H9 (cell line): ENCODE measurements at regions not wholly inside any gene's neighbourhood (a gene's known extent, or its start where the extent isn't known, plus 50 kb on each side); places are given as distances from the start of the nearest gene placed in this dataset.
"Not testable (repeated sequence)": the region's sequence is repeated elsewhere in the genome, so short reads cannot be mapped to it uniquely, and the experiment has no call there.

ENCODE experiments used
- DNase-seq: peaks from one replicate; pipeline ENCODE4 v3.0.0-alpha.2; 2017
- H2AFZ ChIP-seq: one replicate; pipeline ENCODE4 v1.6.1; 2013; ENCODE audit warnings: mild to moderate bottlenecking, low read length, control low read depth, moderate library complexity
- H2AK5ac ChIP-seq: 2 replicates; pipeline ENCODE4 v1.6.1; 2013; ENCODE audit warnings: low read length, control low read depth, mixed read lengths; ENCODE audit not compliant: insufficient read length
- H2BK120ac ChIP-seq: one replicate; pipeline ENCODE4 v1.6.1; 2013; ENCODE audit warnings: low read depth, mild to moderate bottlenecking, low read length, control low read depth, inconsistent platforms; ENCODE audit not compliant: poor library complexity, severe bottlenecking
- H2BK12ac ChIP-seq: 2 replicates; pipeline ENCODE4 v1.6.1; 2013; ENCODE audit warnings: low read length, control low read depth, mixed read lengths, low read depth; ENCODE audit not compliant: insufficient read length
- H2BK15ac ChIP-seq: 2 replicates; pipeline ENCODE4 v1.6.1; 2013; ENCODE audit warnings: low read depth, low read length, control low read depth
- H2BK20ac ChIP-seq: one replicate; pipeline ENCODE4 v1.6.1; 2013; ENCODE audit warnings: low read depth, mild to moderate bottlenecking, low read length, control low read depth, inconsistent platforms; ENCODE audit not compliant: poor library complexity, severe bottlenecking
- H2BK5ac ChIP-seq: 2 replicates; pipeline ENCODE4 v1.6.1; 2013; ENCODE audit warnings: low read length, control low read depth, mixed read lengths; ENCODE audit not compliant: insufficient read length
- H3K14ac ChIP-seq: 2 replicates; pipeline ENCODE4 v1.6.1; 2013; ENCODE audit warnings: low read length, control low read depth; ENCODE audit not compliant: insufficient read depth
- H3K18ac ChIP-seq: 2 replicates; pipeline ENCODE4 v1.6.1; 2013; ENCODE audit warnings: low read depth, mild to moderate bottlenecking, mixed read lengths, low read length, control low read depth; ENCODE audit not compliant: insufficient read length
- H3K23ac ChIP-seq: 2 replicates; pipeline ENCODE4 v1.6.1; 2013; ENCODE audit warnings: low read length, control low read depth, mixed read lengths, low read depth; ENCODE audit not compliant: insufficient read length
- H3K23me2 ChIP-seq: 2 replicates; pipeline ENCODE4 v1.6.1; 2013; ENCODE audit warnings: low read depth, mild to moderate bottlenecking, mixed read lengths, low read length, control low read depth; ENCODE audit not compliant: insufficient read length, poor library complexity, severe bottlenecking
- H3K27ac ChIP-seq: 2 replicates; pipeline ENCODE4 v1.5.1; 2013; ENCODE audit warnings: low read length, control low read depth, mixed read lengths, low read depth; ENCODE audit not compliant: insufficient read length
- H3K27me3 ChIP-seq: 2 replicates; pipeline ENCODE4 v1.6.1; 2013; ENCODE audit warnings: low read length, control low read depth, inconsistent platforms; ENCODE audit not compliant: insufficient read depth
- H3K4ac ChIP-seq: 2 replicates; pipeline ENCODE4 v1.6.1; 2013; ENCODE audit warnings: low read depth, mild to moderate bottlenecking, control low read depth, inconsistent platforms, low read length, moderate library complexity
- H3K4me1 ChIP-seq: 2 replicates; pipeline ENCODE4 v1.6.1; 2013; ENCODE audit warnings: low read length, control low read depth, inconsistent platforms; ENCODE audit not compliant: insufficient read depth
- H3K4me2 ChIP-seq: 2 replicates; pipeline ENCODE4 v1.6.1; 2013; ENCODE audit warnings: low read length, control low read depth, mixed read lengths; ENCODE audit not compliant: insufficient read length, insufficient read depth
- H3K56ac ChIP-seq: 2 replicates; pipeline ENCODE4 v1.6.1; 2013; ENCODE audit warnings: low read depth, mild to moderate bottlenecking, mixed read lengths, low read length, control low read depth; ENCODE audit not compliant: insufficient read length
- H3K79me1 ChIP-seq: 2 replicates; pipeline ENCODE4 v1.6.1; 2013; ENCODE audit warnings: low read depth, mild to moderate bottlenecking, moderate library complexity, low read length, control low read depth, inconsistent platforms; ENCODE audit not compliant: insufficient read depth, poor library complexity, severe bottlenecking
- H3K79me2 ChIP-seq: 2 replicates; pipeline ENCODE4 v1.6.1; 2013; ENCODE audit warnings: low read length, control low read depth, inconsistent platforms; ENCODE audit not compliant: insufficient read depth
- H3K9ac ChIP-seq: 2 replicates; pipeline ENCODE4 v1.6.1; 2013; ENCODE audit warnings: low read length, control low read depth, mixed read lengths; ENCODE audit not compliant: insufficient read length; ENCODE audit errors: extremely low read depth
- H3K9me3 ChIP-seq: one replicate; pipeline ENCODE4 v1.6.1; 2013; ENCODE audit warnings: low read depth, low read length, inconsistent platforms; ENCODE audit not compliant: control insufficient read depth
- H3T11ph ChIP-seq: one replicate; pipeline ENCODE4 v1.6.1; 2013; ENCODE audit warnings: mild to moderate bottlenecking, low read length, control low read depth, inconsistent platforms
- H4K20me1 ChIP-seq: one replicate; pipeline ENCODE4 v1.6.1; 2013; ENCODE audit not compliant: control insufficient read depth, insufficient read length, insufficient read depth
- H4K5ac ChIP-seq: 2 replicates; pipeline ENCODE4 v1.6.1; 2013; ENCODE audit warnings: low read depth, mild to moderate bottlenecking, mixed read lengths, low read length, control low read depth; ENCODE audit not compliant: insufficient read length
- H4K8ac ChIP-seq: replicated peaks from 2 replicates; pipeline ENCODE4 v1.6.1; 2013; ENCODE audit warnings: low read length, control low read depth, mixed read lengths, low read depth; ENCODE audit not compliant: insufficient read length
- H4K91ac ChIP-seq: 2 replicates; pipeline ENCODE4 v1.6.1; 2013; ENCODE audit warnings: low read depth, mild to moderate bottlenecking, moderate library complexity, mixed read lengths, low read length, control low read depth; ENCODE audit not compliant: insufficient read length
- H3K27ac Mint-ChIP-seq, 3 experiments: 2 replicates in 2 of 3; 3 replicates in 1 of 3; pipeline ENCODE4 v1.8.0; 2020 to 2021; ENCODE audit warnings: mixed read lengths in 3 of 3, mild to moderate bottlenecking in 1 of 3, moderate library complexity in 1 of 3
- H3K27me3 Mint-ChIP-seq: 2 replicates; pipeline ENCODE4 v1.8.0; 2021; ENCODE audit warnings: low read depth, mild to moderate bottlenecking, moderate library complexity, mixed read lengths
- H3K36me3 Mint-ChIP-seq, 3 experiments: 2 replicates in 2 of 3; 3 replicates in 1 of 3; pipeline ENCODE4 v1.8.0; 2020 to 2021; ENCODE audit warnings: low read depth in 3 of 3, mixed read lengths in 3 of 3; ENCODE audit not compliant: insufficient read depth in 1 of 3
- H3K4me1 Mint-ChIP-seq, 2 experiments: 2 replicates each; pipeline ENCODE4 v1.8.0; 2020; ENCODE audit warnings: mixed read lengths in 2 of 2
- H3K4me3 Mint-ChIP-seq, 2 experiments: 2 replicates in 1 of 2; 3 replicates in 1 of 2; pipeline ENCODE4 v1.8.0; 2020 to 2021; ENCODE audit warnings: mild to moderate bottlenecking in 2 of 2, mixed read lengths in 2 of 2, moderate library complexity in 1 of 2
- H3K9me3 Mint-ChIP-seq, 2 experiments: 2 replicates in 1 of 2; 3 replicates in 1 of 2; pipeline ENCODE4 v1.8.0; 2020; ENCODE audit warnings: mild to moderate bottlenecking in 2 of 2, mixed read lengths in 2 of 2, moderate library complexity in 1 of 2
- WGBS: extraction: QIAGEN DNeasy Blood & Tissue Kit; methylation state at CpG from one replicate; pipeline ENCODE4 v1.1.7; 2013; ENCODE audit warnings: missing lambda C conversion rate, low lambda C conversion rate, mixed read lengths; ENCODE audit not compliant: insufficient read length; ENCODE audit errors: extremely low coverage; 5-methylcytosine and 5-hydroxymethylcytosine counted together
- TF ChIP-seq, protein P1 (sequence below): fragments of 200-600 bp; sonication (generic); conservative IDR thresholded peaks from 3 replicates; pipeline ENCODE4 v1.8.0; 2021; ENCODE audit warnings: antibody characterized with exemption, mild to moderate bottlenecking

DNA sequence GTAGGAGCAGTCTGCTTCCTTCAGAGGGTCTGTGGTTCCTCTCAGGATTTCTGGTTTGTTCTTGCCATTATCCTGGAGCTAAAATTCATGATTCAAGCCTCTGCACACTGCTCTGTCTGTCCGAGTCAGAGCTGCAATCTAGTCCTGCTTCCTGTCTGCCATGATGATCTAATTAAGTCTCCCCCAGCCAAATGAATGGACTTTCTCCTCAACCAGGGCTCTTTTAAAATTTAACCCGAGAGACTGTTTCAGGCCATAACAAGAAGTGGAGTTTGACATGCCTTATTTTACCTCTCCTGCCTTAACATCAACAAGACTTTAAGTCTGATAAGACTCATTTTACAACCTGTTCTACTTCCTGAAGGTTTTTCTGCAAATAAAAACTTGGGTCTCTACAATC lies 1009.6 kb upstream of the DDX18 start:
- Histone ChIP-seq H3K4me2 (no peak overlapping the region), H3K27ac (no peak overlapping the region), H2AFZ (no peak overlapping the region), H4K5ac (no peak overlapping the region), H2BK5ac (no peak overlapping the region), H3K79me2 (no peaks in the 10 kb centered on the region), H2BK12ac (no peak overlapping the region), H3K23me2 (no peaks in the 10 kb centered on the region), H3K4me1 (no peaks in the 10 kb centered on the region), H2BK20ac (no peak overlapping the region), H3K23ac (no peak overlapping the region), H4K8ac (no peak overlapping the region), H3K18ac (no peak overlapping the region), H4K20me1 (no peaks in the 10 kb centered on the region), H3K27me3 (no peaks in the 10 kb centered on the region), H3K14ac (no peak overlapping the region), H3K56ac (no peak overlapping the region), H4K91ac (no peak overlapping the region), H2BK15ac (no peak overlapping the region), H3K9ac (no peak overlapping the region), H2BK120ac (no peak overlapping the region), H3T11ph (no peak overlapping the region), H2AK5ac (no peak overlapping the region), H3K4ac (no peak overlapping the region), H3K79me1 (no peaks in the 10 kb centered on the region), H3K9me3 (peaks cover 16% of the 10 kb centered on the region)
- no CpG with 5 or more reads among the region's 2 CpGs for WGBS
- Mint-ChIP-seq H3K9me3 (peaks cover 37 to 39% of the 10 kb centered on the region in 2 experiments), H3K36me3 (peaks cover 12 to 22% (median 20%) of the 10 kb centered on the region in 3 experiments; a peak in 6 of 7 replicates), H3K27me3 (no peaks in the 10 kb centered on the region), H3K4me1 (no peaks in the 10 kb centered on the region), H3K27ac (no peak overlapping the region), H3K4me3 (no peak overlapping the region)
- DNase-seq, result no peak
- TF ChIP-seq, protein P1, sequence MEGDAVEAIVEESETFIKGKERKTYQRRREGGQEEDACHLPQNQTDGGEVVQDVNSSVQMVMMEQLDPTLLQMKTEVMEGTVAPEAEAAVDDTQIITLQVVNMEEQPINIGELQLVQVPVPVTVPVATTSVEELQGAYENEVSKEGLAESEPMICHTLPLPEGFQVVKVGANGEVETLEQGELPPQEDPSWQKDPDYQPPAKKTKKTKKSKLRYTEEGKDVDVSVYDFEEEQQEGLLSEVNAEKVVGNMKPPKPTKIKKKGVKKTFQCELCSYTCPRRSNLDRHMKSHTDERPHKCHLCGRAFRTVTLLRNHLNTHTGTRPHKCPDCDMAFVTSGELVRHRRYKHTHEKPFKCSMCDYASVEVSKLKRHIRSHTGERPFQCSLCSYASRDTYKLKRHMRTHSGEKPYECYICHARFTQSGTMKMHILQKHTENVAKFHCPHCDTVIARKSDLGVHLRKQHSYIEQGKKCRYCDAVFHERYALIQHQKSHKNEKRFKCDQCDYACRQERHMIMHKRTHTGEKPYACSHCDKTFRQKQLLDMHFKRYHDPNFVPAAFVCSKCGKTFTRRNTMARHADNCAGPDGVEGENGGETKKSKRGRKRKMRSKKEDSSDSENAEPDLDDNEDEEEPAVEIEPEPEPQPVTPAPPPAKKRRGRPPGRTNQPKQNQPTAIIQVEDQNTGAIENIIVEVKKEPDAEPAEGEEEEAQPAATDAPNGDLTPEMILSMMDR, result no peak

DNA sequence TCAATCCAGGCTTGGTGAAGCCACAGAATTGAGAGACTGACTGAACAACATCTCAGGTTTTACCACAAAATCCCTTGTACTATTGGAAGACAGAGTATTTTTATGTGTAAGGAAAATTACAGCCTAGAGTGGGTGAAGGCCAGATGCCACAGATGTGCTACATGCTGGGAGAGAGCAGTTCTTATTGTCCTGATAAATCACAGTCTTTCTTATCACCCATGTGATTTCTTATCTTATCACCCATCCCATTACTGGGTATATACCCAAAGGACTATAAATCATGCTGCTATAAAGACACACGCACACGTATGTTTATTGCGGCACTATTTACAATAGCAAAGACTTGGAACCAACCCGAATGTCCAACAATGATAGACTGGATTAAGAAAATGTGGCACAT lies 1008.0 kb upstream of the DDX18 start:
- not testable (repeated sequence) for H3T11ph ChIP-seq, H4K91ac ChIP-seq, H3K4me2 ChIP-seq, H2BK120ac ChIP-seq, H3K4me1 Mint-ChIP-seq, H3K4me1 ChIP-seq, H2BK5ac ChIP-seq, H3K14ac ChIP-seq, H4K20me1 ChIP-seq, H2BK12ac ChIP-seq, H3K79me2 ChIP-seq, H2BK15ac ChIP-seq, H3K79me1 ChIP-seq, H4K5ac ChIP-seq, H3K23ac ChIP-seq, H4K8ac ChIP-seq, H3K4me3 Mint-ChIP-seq, H3K18ac ChIP-seq, H3K23me2 ChIP-seq, H3K56ac ChIP-seq, H3K27me3 ChIP-seq, H3K27ac Mint-ChIP-seq, H3K27ac ChIP-seq, H2AFZ ChIP-seq, H3K4ac ChIP-seq, H3K9ac ChIP-seq, DNase-seq, H2BK20ac ChIP-seq, H3K27me3 Mint-ChIP-seq, H2AK5ac ChIP-seq
- Mint-ChIP-seq H3K9me3 (peaks cover 32 to 34% of the 10 kb centered on the region in 2 experiments), H3K36me3 (peaks cover 9 to 19% (median 17%) of the 10 kb centered on the region in 3 experiments; a peak in 6 of 7 replicates)
- peaks cover 16% of the 10 kb centered on the region for H3K9me3 ChIP-seq
- no CpG with 5 or more reads among the region's 4 CpGs for WGBS
